ENCODE measurements at regions not wholly inside any gene's neighbourhood (a gene's known extent, or its start where the extent isn't known, plus 50 kb on each side); places are given as distances from the start of the nearest gene placed in this dataset.

GRCh38 chr12:111182382-111182781, 186.5 kb downstream of the PHETA1 start:
- no peaks in the 10 kb centered on the region for H3K36me3 ChIP-seq (ENCODE audit: insufficient read depth, insufficient read length, low read length)
- H3K9ac ChIP-seq (ENCODE audit: insufficient read length, low read depth) = no peak overlapping the region
- no peak for TF ChIP-seq YY1 (IDR thresholded peaks at IDR 0.05; ENCODE audit: insufficient read depth, insufficient read length)
- no peak for TF ChIP-seq ZNF274 (IDR thresholded peaks at IDR 0.05; ENCODE audit: low read depth, low read length)
- no peak for TF ChIP-seq SUZ12 (IDR thresholded peaks at IDR 0.05; ENCODE audit: extremely low read depth, insufficient read depth, insufficient read length)
- H3K27me3 ChIP-seq (ENCODE audit: insufficient read depth, insufficient read length) = no peaks in the 10 kb centered on the region
- no peak overlapping the region for H3K4me3 ChIP-seq (ENCODE audit: insufficient read length, low read depth)
- peaks cover 6% of the 10 kb centered on the region for H3K4me1 ChIP-seq (ENCODE audit: insufficient read depth, insufficient read length)
- no peak for DNase-seq (ENCODE audit: low read depth, low spot score)
- no peaks in the 10 kb centered on the region for H3K9me3 ChIP-seq (ENCODE audit: insufficient read depth, low read length)

- no peak for DNase-seq (ENCODE audit: low read depth, low spot score)
- H3K4me3 ChIP-seq (ENCODE audit: insufficient read length, low read depth) = no peak overlapping the region
Observed at GRCh38 chr12:111181143-111181726, 187.7 kb downstream of the PHETA1 start.

GRCh38 chr12:111180426-111181142, 188.3 kb downstream of the PHETA1 start:
- Histone ChIP-seq H3K9me3 (ENCODE audit: insufficient read depth, low read length) (no peaks in the 10 kb centered on the region), H3K9ac (ENCODE audit: insufficient read length, low read depth) (no peak overlapping the region), H3K4me1 (ENCODE audit: insufficient read depth, insufficient read length) (peaks cover 2% of the 10 kb centered on the region), H3K27me3 (ENCODE audit: insufficient read depth, insufficient read length) (no peaks in the 10 kb centered on the region), H3K4me3 (ENCODE audit: insufficient read length, low read depth) (no peak overlapping the region), H3K36me3 (ENCODE audit: insufficient read depth, insufficient read length, low read length) (no peaks in the 10 kb centered on the region)
- no peak for DNase-seq (ENCODE audit: low read depth, low spot score)
- TF ChIP-seq SUZ12 (IDR thresholded peaks at IDR 0.05; ENCODE audit: extremely low read depth, insufficient read depth, insufficient read length) (no peak), ZNF274 (IDR thresholded peaks at IDR 0.05; ENCODE audit: low read depth, low read length) (no peak)

More at GRCh38 chr12:111181143-111181726, 187.7 kb downstream of the PHETA1 start:
- Histone ChIP-seq H3K36me3 (ENCODE audit: insufficient read depth, insufficient read length, low read length) (no peaks in the 10 kb centered on the region), H3K9me3 (ENCODE audit: insufficient read depth, low read length) (no peaks in the 10 kb centered on the region), H3K27me3 (ENCODE audit: insufficient read depth, insufficient read length) (no peaks in the 10 kb centered on the region), H3K9ac (ENCODE audit: insufficient read length, low read depth) (no peak overlapping the region), H3K4me1 (ENCODE audit: insufficient read depth, insufficient read length) (peaks cover 4% of the 10 kb centered on the region)
- no peak for TF ChIP-seq ZNF274 (IDR thresholded peaks at IDR 0.05; ENCODE audit: low read depth, low read length)
- no peak for TF ChIP-seq YY1 (IDR thresholded peaks at IDR 0.05; ENCODE audit: insufficient read depth, insufficient read length)
- no peak for TF ChIP-seq SUZ12 (IDR thresholded peaks at IDR 0.05; ENCODE audit: extremely low read depth, insufficient read depth, insufficient read length)

GRCh38 chr12:111178181-111179081, 190.5 kb downstream of the PHETA1 start:
- TF ChIP-seq SUZ12 (IDR thresholded peaks at IDR 0.05; ENCODE audit: extremely low read depth, insufficient read depth, insufficient read length) = no peak
- no peak for TF ChIP-seq ZNF274 (IDR thresholded peaks at IDR 0.05; ENCODE audit: low read depth, low read length)
- TF ChIP-seq YY1 (IDR thresholded peaks at IDR 0.05; ENCODE audit: insufficient read depth, insufficient read length) = no peak
- Histone ChIP-seq H3K27me3 (ENCODE audit: insufficient read depth, insufficient read length) (no peaks in the 10 kb centered on the region), H3K9me3 (ENCODE audit: insufficient read depth, low read length) (no peaks in the 10 kb centered on the region), H3K4me3 (ENCODE audit: insufficient read length, low read depth) (no peak overlapping the region), H3K36me3 (ENCODE audit: insufficient read depth, insufficient read length, low read length) (no peaks in the 10 kb centered on the region), H3K4me1 (ENCODE audit: insufficient read depth, insufficient read length) (no peaks in the 10 kb centered on the region), H3K9ac (ENCODE audit: insufficient read length, low read depth) (no peak overlapping the region)
- DNase-seq (ENCODE audit: low read depth, low spot score) = no peak

- H3K9ac ChIP-seq (ENCODE audit: insufficient read length, low read depth) = no peak overlapping the region
- TF ChIP-seq YY1 (IDR thresholded peaks at IDR 0.05; ENCODE audit: insufficient read depth, insufficient read length) = no peak
- TF ChIP-seq ZNF274 (IDR thresholded peaks at IDR 0.05; ENCODE audit: low read depth, low read length) = no peak
- no peak for TF ChIP-seq SUZ12 (IDR thresholded peaks at IDR 0.05; ENCODE audit: extremely low read depth, insufficient read depth, insufficient read length)
- H3K9me3 ChIP-seq (ENCODE audit: insufficient read depth, low read length) = no peaks in the 10 kb centered on the region
- no peaks in the 10 kb centered on the region for H3K36me3 ChIP-seq (ENCODE audit: insufficient read depth, insufficient read length, low read length)
- H3K4me3 ChIP-seq (ENCODE audit: insufficient read length, low read depth) = no peak overlapping the region
- H3K4me1 ChIP-seq (ENCODE audit: insufficient read depth, insufficient read length) = no peaks in the 10 kb centered on the region
- no peak for DNase-seq (ENCODE audit: low read depth, low spot score)
- H3K27me3 ChIP-seq (ENCODE audit: insufficient read depth, insufficient read length) = no peaks in the 10 kb centered on the region
Observed at GRCh38 chr12:111175396-111176094, 193.3 kb downstream of the PHETA1 start.

GRCh38 chr12:111174961-111175345, 193.9 kb downstream of the PHETA1 start:
- no peak overlapping the region for H3K9ac ChIP-seq (ENCODE audit: insufficient read length, low read depth)
- no peaks in the 10 kb centered on the region for H3K27me3 ChIP-seq (ENCODE audit: insufficient read depth, insufficient read length)
- DNase-seq (ENCODE audit: low read depth, low spot score) = no peak
- H3K9me3 ChIP-seq (ENCODE audit: insufficient read depth, low read length) = no peaks in the 10 kb centered on the region
- no peak for TF ChIP-seq ZNF274 (IDR thresholded peaks at IDR 0.05; ENCODE audit: low read depth, low read length)
- TF ChIP-seq YY1 (IDR thresholded peaks at IDR 0.05; ENCODE audit: insufficient read depth, insufficient read length) = no peak
- TF ChIP-seq SUZ12 (IDR thresholded peaks at IDR 0.05; ENCODE audit: extremely low read depth, insufficient read depth, insufficient read length) = no peak
- H3K4me3 ChIP-seq (ENCODE audit: insufficient read length, low read depth) = no peak overlapping the region
- no peaks in the 10 kb centered on the region for H3K4me1 ChIP-seq (ENCODE audit: insufficient read depth, insufficient read length)
- no peaks in the 10 kb centered on the region for H3K36me3 ChIP-seq (ENCODE audit: insufficient read depth, insufficient read length, low read length)
